ENCODE measurements at regions not wholly inside any gene's neighbourhood (a gene's known extent, or its start where the extent isn't known, plus 50 kb on each side); places are given as distances from the start of the nearest gene placed in this dataset.
"Not testable (repeated sequence)": the region's sequence is repeated elsewhere in the genome, so short reads cannot be mapped to it uniquely, and the experiment has no call there.

- no peaks in the 10 kb centered on the region for H3K36me3 Mint-ChIP-seq
- 83% methylated on average over 7 of the region's 7 CpGs for WGBS (ENCODE audit: insufficient coverage)
- peaks cover 4% of the 10 kb centered on the region for H3K9me3 ChIP-seq (ENCODE audit: control insufficient read depth, insufficient read depth, low read length)
Observed at GRCh38 chr16:85204242-85205010, 92.2 kb upstream of the CIBAR2 start.

DNA sequence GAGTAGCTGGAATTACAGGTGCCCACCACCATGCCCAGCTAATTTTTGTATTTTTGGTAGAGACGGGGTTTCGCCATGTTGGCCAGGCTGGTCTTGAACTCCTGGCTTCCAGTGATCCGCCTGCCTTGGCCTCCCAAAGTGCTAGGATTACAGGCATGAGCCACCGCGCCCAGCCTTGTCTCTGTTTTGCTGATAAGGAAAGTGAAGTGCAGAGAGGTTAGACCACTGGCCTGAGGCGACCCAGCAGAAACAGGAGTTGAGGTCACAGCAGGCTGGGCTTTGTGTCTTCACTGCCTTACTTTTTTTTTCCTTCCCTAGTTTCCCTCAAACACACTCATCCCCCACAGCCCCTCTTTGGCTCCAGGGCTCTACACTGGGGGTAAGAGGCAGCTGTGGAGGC is 93.0 kb upstream of the CIBAR2 start:
- intact Hi-C loops (cut with micrococcal nuclease); H3K27ac Mint-ChIP-seq; H3K4me3 Mint-ChIP-seq; H3K4me1 ChIP-seq (ENCODE audit: control insufficient read depth, insufficient read depth, low read length); H3K27me3 Mint-ChIP-seq (ENCODE audit: low read depth in 2 of 2); ATAC-seq; H3K9me3 ChIP-seq (ENCODE audit: control insufficient read depth, insufficient read depth, low read length); H3K36me3 ChIP-seq (ENCODE audit: control insufficient read depth, insufficient read depth, low read length); DNase-seq; H3K27me3 ChIP-seq (ENCODE audit: control insufficient read depth, insufficient read depth, low read length); H3K4me1 Mint-ChIP-seq; H3K36me3 Mint-ChIP-seq; H3K27ac ChIP-seq (ENCODE audit: low read length); H3K9me3 Mint-ChIP-seq; H3K4me3 ChIP-seq (ENCODE audit: low read length): not testable (repeated sequence)
- whole genome bisulfite sequencing (ENCODE audit: insufficient coverage), result 91% methylated on average over 6 of the region's 6 CpGs

More at GRCh38 chr16:85204242-85205010, 92.2 kb upstream of the CIBAR2 start:
- intact Hi-C loops (cut with micrococcal nuclease), result no loop called here
- Histone ChIP-seq H3K27me3 (ENCODE audit: control insufficient read depth, insufficient read depth, low read length) (no peaks in the 10 kb centered on the region), H3K4me3 (ENCODE audit: low read length) (no peak overlapping the region), H3K27ac (ENCODE audit: low read length) (no peak overlapping the region), H3K4me1 (ENCODE audit: control insufficient read depth, insufficient read depth, low read length) (no peaks in the 10 kb centered on the region), H3K36me3 (ENCODE audit: control insufficient read depth, insufficient read depth, low read length) (no peaks in the 10 kb centered on the region)
- Mint-ChIP-seq H3K4me1 (no peaks in the 10 kb centered on the region), H3K27me3 (ENCODE audit: low read depth in 2 of 2) (peaks cover 0 to 3% of the 10 kb centered on the region in 2 donors), H3K4me3 (no peak overlapping the region), H3K9me3 (no peaks in the 10 kb centered on the region), H3K27ac (no peak overlapping the region)
- ATAC-seq (no peak), DNase-seq (no peak)
- TF ChIP-seq, protein P1, sequence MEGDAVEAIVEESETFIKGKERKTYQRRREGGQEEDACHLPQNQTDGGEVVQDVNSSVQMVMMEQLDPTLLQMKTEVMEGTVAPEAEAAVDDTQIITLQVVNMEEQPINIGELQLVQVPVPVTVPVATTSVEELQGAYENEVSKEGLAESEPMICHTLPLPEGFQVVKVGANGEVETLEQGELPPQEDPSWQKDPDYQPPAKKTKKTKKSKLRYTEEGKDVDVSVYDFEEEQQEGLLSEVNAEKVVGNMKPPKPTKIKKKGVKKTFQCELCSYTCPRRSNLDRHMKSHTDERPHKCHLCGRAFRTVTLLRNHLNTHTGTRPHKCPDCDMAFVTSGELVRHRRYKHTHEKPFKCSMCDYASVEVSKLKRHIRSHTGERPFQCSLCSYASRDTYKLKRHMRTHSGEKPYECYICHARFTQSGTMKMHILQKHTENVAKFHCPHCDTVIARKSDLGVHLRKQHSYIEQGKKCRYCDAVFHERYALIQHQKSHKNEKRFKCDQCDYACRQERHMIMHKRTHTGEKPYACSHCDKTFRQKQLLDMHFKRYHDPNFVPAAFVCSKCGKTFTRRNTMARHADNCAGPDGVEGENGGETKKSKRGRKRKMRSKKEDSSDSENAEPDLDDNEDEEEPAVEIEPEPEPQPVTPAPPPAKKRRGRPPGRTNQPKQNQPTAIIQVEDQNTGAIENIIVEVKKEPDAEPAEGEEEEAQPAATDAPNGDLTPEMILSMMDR (IDR thresholded peaks at IDR 0.05), result no peak

GRCh38 chr16:85205747-85206471 is 93.6 kb upstream of the CIBAR2 start:
- H3K4me3 ChIP-seq (ENCODE audit: low read length), result no peak overlapping the region
- Mint-ChIP-seq H3K27me3 (ENCODE audit: low read depth in 2 of 2) (peaks cover 0 to 3% of the 10 kb centered on the region in 2 donors), H3K27ac (no peak overlapping the region), H3K4me1 (no peaks in the 10 kb centered on the region), H3K9me3 (no peaks in the 10 kb centered on the region), H3K4me3 (no peak overlapping the region), H3K36me3 (no peaks in the 10 kb centered on the region)
- H3K9me3 ChIP-seq (ENCODE audit: control insufficient read depth, insufficient read depth, low read length), result peaks cover 4% of the 10 kb centered on the region
- TF ChIP-seq, protein P1 (IDR thresholded peaks at IDR 0.05), result no peak
- no peak for DNase-seq
- 86% methylated on average over 23 of the region's 23 CpGs for WGBS (ENCODE audit: insufficient coverage)
- H3K27ac ChIP-seq (ENCODE audit: low read length), result no peak overlapping the region
- no peaks in the 10 kb centered on the region for H3K4me1 ChIP-seq (ENCODE audit: control insufficient read depth, insufficient read depth, low read length)
- H3K27me3 ChIP-seq (ENCODE audit: control insufficient read depth, insufficient read depth, low read length), result no peaks in the 10 kb centered on the region
- no peaks in the 10 kb centered on the region for H3K36me3 ChIP-seq (ENCODE audit: control insufficient read depth, insufficient read depth, low read length)
- intact Hi-C loops (cut with micrococcal nuclease), result no loop called here
- no peak for ATAC-seq

DNA sequence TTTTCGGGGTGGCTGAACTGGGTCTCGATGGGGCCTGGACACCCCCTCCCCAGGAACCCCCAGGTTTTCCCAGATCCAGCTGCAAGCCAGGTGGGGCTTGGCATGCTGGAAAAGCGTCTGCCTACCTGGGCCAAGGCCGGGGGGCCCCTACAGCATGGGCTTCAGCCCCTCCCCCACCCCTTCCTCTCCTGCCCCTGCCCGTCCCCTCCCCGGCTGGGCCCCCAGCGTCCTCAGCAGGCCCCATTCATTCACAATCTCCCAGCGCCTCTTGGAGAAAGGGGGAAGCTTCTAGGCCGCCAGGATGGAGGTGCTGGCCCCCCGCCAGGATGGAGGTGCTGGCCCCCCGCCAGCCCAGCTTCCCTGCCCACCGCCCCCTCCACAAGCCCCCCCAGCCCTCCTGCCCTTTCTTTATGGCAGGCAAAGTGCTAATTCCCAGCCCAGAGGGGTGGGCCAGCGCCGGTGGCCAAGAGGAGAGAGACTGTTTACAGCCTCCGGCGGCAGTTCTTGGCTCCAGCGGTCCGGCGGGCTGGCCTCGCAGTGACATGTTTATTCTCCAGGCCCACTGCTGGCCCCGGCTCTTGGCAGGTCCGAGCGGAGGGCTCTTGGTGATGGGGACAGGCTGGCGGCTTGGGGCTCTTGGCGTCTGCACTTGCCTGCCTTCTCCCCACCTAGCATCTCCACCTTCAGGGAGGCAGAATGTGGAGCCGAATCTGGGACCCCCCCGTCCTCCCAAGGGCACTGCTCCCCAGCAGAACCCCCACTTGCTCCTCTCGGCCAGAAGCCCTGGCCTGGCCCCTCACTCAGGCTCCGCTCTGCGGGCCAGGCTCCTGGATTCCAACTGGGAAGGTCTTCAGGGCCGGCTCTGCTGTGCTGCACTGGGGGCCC is 94.4 kb upstream of the CIBAR2 start:
- H3K36me3 ChIP-seq (ENCODE audit: control insufficient read depth, insufficient read depth, low read length), result no peaks in the 10 kb centered on the region
- no peak overlapping the region for H3K4me3 ChIP-seq (ENCODE audit: low read length)
- WGBS (ENCODE audit: insufficient coverage), result 66% methylated on average over 23 of the region's 31 CpGs
- intact Hi-C loops (cut with micrococcal nuclease), result no loop called here
- H3K4me1 Mint-ChIP-seq, result no peaks in the 10 kb centered on the region
- TF ChIP-seq, protein P1 (IDR thresholded peaks at IDR 0.05), result no peak
- H3K4me3 Mint-ChIP-seq, result no peak overlapping the region
- no peak for DNase-seq
- no peak overlapping the region for H3K27ac Mint-ChIP-seq
- H3K9me3 Mint-ChIP-seq, result no peaks in the 10 kb centered on the region
- no peaks in the 10 kb centered on the region for H3K27me3 ChIP-seq (ENCODE audit: control insufficient read depth, insufficient read depth, low read length)
- no peaks in the 10 kb centered on the region for H3K4me1 ChIP-seq (ENCODE audit: control insufficient read depth, insufficient read depth, low read length)
- H3K9me3 ChIP-seq (ENCODE audit: control insufficient read depth, insufficient read depth, low read length), result peaks cover 4% of the 10 kb centered on the region
- no peaks in the 10 kb centered on the region for H3K36me3 Mint-ChIP-seq
- ATAC-seq, result no peak
- H3K27me3 Mint-ChIP-seq (ENCODE audit: low read depth in 2 of 2), result peaks cover 0 to 3% of the 10 kb centered on the region in 2 donors
- H3K27ac ChIP-seq (ENCODE audit: low read length), result no peak overlapping the region
